IPS DF 4.7 (cell line): ENCODE measurements at regions not wholly inside any gene's neighbourhood (a gene's known extent, or its start where the extent isn't known, plus 50 kb on each side); places are given as distances from the start of the nearest gene placed in this dataset.
A peak's percentile ranks its signal among the peaks of the same experiment; 100 is the strongest.
"Not testable (repeated sequence)": the region's sequence is repeated elsewhere in the genome, so short reads cannot be mapped to it uniquely, and the experiment has no call there.

Source experiments
- DNase-seq: peaks from one replicate; pipeline ENCODE4 v3.0.0-alpha.2; 2013; ENCODE audit warnings: low spot score; ENCODE audit errors: extremely low read depth

GRCh38 chr12:25424211-25424731, 128.8 kb downstream of the LMNTD1 start:
- no peak for DNase-seq

DNA sequence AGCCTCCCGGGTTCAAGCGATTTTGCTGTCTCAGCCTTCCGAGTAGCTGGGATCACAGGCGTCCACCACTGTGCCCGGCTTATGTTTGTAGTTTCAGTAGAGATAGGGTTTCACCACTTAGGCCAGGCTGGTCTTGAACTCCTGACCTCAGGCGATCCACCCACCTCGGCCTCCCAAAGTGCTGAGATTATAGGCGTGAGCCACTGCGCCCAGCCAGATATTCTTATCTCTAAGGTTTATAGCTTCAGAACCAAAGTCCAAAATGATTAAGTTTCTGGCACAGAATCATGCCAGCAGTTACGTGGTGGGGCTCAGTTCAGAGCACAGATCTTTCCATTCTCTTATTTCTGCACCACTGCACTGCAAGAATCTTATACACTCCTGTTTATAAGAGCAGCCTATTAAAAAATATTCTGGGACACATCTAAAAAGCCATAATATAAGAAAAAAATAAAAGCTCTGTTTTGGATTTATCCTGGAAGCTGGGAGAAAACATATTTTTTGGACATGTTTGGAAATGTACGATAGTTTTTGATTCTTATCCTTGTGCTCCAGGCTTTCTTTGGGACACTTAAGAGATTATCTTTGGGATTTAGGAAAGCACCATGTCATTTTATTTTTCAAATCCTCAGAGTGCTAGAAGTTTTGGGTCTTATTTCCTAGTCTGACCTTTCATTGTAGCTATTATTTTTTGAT, 129.6 kb downstream of the LMNTD1 start:
- no peak for DNase-seq

DNA sequence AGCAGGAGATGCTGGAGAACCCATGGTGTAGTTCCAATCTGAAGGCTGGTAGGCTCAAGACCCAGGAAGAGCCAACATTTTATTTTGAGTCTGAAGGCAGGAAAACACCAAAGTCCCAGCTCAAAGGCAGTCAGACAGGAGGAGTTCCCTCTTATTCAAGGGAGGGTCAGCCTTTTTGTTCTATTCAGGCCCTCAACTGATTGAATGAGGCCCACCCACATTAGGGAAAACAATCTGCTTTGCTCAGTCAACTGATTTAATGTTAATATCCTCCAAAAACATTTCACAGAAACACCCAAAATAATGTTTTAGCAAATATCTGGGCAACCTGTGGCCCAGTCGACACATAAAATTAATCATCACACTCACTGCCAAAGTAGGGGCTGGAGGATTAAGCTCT, 130.8 kb downstream of the LMNTD1 start:
- DNase-seq, result no peak

- no peak for DNase-seq
Measured at GRCh38 chr12:25421651-25422167, 131.4 kb downstream of the LMNTD1 start.

GRCh38 chr12:25420116-25420515, 133.0 kb downstream of the LMNTD1 start:
- DNase-seq, result no peak

DNA sequence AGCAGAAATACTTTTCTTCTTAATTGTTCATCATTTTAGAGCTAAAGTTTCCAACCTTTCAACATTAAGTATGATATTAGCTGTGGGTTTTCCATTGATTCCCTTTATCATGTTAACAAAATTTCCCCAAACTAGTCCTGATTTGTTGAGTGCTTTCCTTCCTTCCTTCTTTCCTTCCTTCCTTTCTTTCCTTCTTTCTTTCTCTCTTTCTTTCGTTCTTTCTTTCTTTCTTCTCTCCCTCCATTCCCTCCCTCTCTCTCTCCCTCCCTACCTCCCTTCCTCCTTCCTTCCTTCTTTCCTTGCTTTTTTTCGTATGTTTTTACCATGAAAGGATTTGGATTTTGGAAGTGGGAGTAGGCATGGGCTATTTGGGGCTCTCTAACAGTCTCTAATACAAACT, 133.5 kb downstream of the LMNTD1 start:
- DNase-seq, result no peak

DNA sequence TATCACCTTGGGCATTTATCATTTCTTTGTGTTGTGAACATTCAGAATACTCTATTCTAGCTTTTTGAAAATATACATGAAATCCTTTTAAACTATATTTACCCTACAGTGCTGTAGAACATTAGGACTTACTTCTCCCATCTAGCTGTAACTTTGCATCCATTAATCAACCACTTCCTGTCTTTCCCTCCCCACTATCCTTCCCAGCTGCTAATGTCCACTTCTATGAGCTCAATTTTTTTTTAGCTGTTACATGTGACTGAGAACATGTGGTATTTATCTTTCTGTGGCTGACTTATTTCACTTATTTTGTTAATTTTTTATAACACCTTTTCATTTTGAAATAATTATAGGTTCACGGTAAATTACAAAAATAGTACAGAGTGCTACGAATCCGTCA, 136.0 kb downstream of the LMNTD1 start:
- DNase-seq, result no peak

DNA sequence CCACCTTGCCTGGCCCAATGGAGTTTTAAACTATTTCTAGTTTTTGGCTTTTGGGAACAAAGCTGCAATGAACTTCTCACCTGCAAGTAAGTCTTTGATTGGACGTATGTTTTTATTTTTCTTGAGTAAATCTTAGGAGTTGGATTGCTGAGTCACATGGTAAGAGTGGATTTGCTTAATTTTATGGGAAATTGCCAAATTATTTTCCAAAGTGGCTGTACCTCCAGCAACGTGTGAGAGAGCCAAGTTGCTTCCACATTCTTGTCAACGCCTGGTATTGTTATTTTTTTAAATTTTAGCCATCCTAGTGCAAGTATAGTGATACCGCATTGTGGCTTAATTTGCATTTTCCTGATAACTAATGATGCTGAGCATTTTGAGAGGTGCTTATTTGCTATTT, 136.6 kb downstream of the LMNTD1 start:
- DNase-seq, result no peak

DNA sequence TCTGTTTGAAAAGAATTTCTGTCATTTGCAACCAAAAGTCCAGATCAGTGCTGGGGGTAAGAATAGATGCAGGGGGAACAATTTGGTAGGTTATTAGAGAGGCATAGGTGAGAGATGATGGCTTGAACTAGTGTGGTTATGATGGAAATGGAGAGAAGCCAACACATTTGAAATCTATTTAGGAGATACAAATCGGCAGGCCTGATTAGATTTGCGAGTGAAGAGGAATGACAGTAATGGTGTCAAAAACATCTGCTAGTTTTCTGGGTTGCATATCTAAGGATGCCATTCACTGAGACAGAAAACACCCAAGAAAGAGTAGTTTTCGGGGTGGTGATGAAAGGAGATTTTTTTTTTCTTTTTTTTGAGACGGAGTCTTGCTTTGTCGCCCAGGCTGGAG, 138.1 kb downstream of the LMNTD1 start:
- DNase-seq, result no peak

DNA sequence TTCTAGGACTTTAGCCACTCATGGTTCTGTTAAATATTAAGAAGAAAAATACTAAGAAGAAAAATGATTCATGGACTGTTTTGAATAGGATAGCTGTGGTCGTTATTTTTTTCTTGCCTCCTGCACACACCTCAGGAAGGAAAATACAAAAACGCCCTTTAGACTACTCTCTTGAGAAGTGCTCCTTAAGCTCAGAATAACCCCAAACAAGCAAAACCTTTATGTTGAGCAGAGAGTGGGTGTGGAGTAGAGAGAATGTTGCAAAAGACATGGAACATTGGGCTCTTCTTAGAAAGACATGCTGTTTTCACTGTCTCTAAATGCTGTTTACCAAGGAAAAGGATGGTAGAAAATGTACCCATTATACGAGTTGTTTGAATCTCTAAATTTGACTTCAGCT, 140.3 kb downstream of the LMNTD1 start:
- no peak for DNase-seq

GRCh38 chr12:25404955-25405354, 148.1 kb downstream of the LMNTD1 start:
- no peak for DNase-seq

GRCh38 chr12:25401547-25402345, 151.0 kb upstream of the KRAS start:
- no peak for DNase-seq

GRCh38 chr12:25397001-25397400, 146.3 kb upstream of the KRAS start:
- DNase-seq, result no peak

- no peak for DNase-seq
Measured at GRCh38 chr12:25395227-25395626, 144.5 kb upstream of the KRAS start.

DNA sequence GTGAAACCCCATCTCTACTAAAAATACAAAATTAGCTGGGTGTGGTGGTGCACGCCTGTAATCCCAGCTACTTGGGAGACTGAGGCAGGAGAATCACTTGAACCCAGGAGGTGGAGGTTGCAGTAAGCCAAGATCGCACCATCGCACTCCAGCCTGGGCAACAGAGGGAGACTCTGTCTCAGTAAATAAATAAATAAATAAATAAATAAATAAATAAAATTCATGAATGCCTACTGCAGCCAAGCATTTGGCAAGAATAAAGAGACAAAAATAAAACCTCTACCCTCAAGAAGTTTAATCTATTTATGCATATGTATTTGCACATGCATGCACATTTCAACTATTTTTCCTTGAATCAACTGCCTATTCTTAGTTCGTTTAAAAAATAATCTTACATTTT, 144.0 kb upstream of the KRAS start:
- not testable (repeated sequence) for DNase-seq

- DNase-seq, result no peak
Measured at GRCh38 chr12:25394025-25394424, 143.3 kb upstream of the KRAS start.

- not testable (repeated sequence) for DNase-seq
Measured at GRCh38 chr12:25391346-25391745, 140.6 kb upstream of the KRAS start.

- DNase-seq, result no peak
Measured at GRCh38 chr12:25388183-25388582, 137.5 kb upstream of the KRAS start.

DNA sequence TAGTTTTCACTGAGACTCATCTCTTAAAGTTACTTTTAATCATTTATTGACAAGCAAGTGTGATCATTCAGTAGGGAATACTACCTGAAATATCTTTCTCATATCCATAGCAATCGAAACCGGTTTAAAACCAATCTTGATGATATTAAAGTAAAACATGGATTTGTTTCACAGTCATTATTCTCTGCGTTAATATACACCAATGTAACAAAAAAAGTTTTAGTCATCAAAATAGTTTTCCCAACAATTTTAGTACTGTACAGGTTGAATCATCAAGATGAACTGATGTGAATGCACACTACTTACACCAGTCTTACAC, 137.0 kb upstream of the KRAS start:
- no peak for DNase-seq

DNA sequence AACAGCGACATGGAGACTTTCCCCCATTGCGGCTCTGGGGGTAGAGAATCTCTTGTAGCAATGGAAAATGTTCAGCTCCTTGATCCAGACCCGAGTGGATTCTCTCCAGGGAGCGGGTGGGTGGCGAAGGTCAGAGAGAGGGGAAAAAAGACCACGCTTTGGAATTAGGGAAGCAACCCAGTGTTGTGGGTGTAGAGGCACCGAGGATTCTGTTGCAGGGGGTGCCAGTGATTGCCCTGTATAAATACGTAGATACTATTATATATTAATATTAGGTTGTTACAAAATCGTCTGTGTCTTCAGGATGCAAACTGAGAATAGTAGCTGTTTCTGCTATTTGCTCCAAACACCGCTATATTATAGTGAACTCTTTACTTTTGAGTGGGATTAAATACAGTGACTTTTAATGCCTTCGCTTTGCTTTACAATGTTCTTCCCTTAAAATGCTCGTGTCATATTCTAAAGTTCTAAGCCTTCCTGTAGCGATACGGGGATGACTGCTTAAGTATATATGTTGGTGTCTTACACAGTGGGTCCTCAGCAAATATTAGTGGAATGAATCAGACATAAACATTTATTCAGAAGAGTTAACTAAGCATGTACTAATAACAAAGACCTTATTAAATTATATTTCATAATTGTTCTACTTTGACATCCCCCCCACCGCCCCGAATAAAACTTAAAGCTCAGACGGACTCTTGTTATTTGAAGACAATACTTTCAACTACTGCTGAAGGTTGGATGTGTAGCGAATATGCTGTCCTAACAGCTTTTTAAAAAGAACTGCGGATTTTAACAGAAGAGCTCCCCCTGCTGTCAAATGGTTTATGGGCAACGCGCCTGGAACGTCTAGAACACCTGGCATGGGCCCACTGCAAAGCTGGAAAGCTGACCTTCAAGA, 136.4 kb upstream of the KRAS start:
- peak; percentile 68 for DNase-seq

- DNase-seq, result no peak
Measured at GRCh38 chr12:25384893-25385248, 134.1 kb upstream of the KRAS start.
